ENCODE measurements at regions not wholly inside any gene's neighbourhood (a gene's known extent, or its start where the extent isn't known, plus 50 kb on each side); places are given as distances from the start of the nearest gene placed in this dataset.

DNA sequence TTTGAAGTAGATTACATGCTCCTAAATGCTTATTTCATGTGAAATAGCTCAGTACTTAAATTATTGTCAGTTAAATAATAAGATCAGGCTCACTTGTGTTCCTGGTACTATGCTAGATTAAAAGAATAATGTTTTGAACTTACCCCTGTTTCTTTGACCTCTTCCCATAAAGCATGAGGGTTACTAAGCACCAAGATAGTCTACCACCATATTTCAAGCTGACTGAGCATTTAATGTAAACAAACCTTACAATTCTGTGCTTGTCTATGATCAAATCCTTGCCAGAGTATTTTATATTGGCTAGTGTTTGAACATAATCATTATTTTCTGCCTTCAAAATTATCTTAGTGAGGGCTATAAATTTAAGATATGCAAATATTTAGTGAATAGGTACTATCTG is 98.1 kb downstream of the LHX9 start:
- DNase-seq: no peak
- no peak overlapping the region for H3K27ac ChIP-seq
- no peaks in the 10 kb centered on the region for H3K9me3 ChIP-seq (replicated peaks)
- no peak overlapping the region for H3K4me3 ChIP-seq
- H3K36me3 ChIP-seq: no peaks in the 10 kb centered on the region
- H3K27me3 ChIP-seq: no peaks in the 10 kb centered on the region
- H3K4me1 ChIP-seq: peaks cover 5% of the 10 kb centered on the region; the same call in 1 of the 2 replicates

DNA sequence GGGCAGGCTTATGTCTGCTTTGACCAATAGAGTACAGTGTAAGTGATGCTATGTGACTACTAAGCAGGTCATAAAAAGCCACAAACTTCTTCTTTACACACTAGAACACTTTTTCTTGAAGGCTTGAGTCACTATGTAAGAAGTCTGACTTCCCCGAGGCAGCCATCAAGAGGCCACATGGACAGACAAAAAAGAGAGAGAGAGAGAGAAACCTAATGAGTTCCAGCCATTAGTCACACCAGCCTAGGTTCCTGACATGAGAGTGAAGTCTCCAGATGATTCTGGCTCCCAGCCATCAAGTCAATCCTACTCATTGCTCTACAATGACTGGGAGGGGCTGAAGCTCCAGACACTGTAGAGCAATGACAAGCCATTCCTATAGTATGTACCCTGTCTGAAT is 101.4 kb downstream of the LHX9 start:
- Histone ChIP-seq H3K27ac (peak overlapping the region; percentile 59), H3K4me1 (peaks cover 5% of the 10 kb centered on the region; the same call in 1 of the 2 replicates), H3K9me3 (replicated peaks) (no peaks in the 10 kb centered on the region), H3K27me3 (no peaks in the 10 kb centered on the region), H3K36me3 (no peaks in the 10 kb centered on the region), H3K4me3 (no peak overlapping the region)
- peak; percentile 51 to 56 for DNase-seq

DNA sequence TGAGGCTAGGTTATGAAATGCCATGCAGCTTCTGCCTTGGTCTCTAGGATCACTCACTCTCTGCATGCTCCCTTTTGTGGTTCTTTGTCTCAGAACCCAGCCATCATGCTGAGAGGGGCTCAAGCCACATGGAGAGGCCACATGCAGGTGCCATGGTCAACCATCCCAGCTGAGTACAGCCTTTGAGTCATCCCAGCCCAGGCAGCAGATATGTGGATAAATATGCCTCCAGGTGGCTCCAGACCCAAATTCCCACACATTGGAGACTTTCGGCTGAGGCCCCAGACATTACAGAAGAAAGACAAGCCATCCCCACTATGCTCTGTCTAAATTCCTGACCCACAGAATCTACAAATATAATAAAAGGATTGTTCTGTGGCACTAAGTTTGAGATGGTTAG is 102.0 kb downstream of the LHX9 start:
- Histone ChIP-seq H3K4me3 (no peak overlapping the region), H3K9me3 (replicated peaks) (no peaks in the 10 kb centered on the region), H3K27ac (peak overlapping the region; percentile 59; the same call in 1 of the 2 replicates), H3K4me1 (peaks cover 5% of the 10 kb centered on the region; the same call in 1 of the 2 replicates), H3K36me3 (no peaks in the 10 kb centered on the region), H3K27me3 (no peaks in the 10 kb centered on the region)
- no peak for DNase-seq

DNA sequence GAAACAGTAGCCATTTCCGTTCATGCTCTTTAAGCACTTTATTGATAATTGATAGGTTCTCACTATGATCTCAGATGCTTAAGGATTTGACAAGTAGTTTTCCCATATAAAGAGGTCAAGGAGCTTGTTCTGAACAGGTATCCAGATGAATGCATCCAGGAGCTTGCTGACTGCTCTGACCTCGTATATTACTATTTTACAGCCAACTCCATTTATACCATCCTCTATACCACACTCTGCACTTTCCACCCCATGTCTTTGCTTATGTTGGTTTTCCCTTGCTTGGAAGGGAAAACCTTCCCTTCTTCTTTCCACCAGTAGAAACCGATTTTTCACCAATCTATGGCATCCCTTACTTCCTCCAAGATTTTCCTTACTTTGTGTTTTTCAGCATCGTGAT is 107.2 kb downstream of the LHX9 start:
- Histone ChIP-seq H3K4me1 (no peaks in the 10 kb centered on the region), H3K27ac (no peak overlapping the region), H3K27me3 (no peaks in the 10 kb centered on the region), H3K9me3 (replicated peaks) (no peaks in the 10 kb centered on the region), H3K4me3 (no peak overlapping the region), H3K36me3 (no peaks in the 10 kb centered on the region)
- no peak for DNase-seq

DNA sequence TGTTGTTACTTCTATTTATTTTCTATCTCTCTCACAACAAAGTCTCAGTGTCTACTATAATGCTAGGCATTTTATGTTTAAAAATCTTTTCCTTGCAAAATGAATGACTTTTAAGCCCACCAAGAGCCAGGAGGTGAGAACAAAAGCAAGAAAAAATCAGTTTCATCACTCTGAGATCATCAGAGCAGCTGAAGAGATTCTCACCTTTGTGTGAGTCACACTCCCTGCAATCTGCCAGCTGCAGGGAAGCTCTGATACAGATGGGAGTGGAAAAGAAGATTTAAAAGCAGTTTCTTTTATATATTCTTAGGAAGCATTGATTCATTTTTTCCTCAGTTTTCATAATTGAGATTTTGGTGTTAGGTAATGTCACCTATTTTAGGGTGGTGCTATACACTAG is 107.6 kb downstream of the LHX9 start:
- no peaks in the 10 kb centered on the region for H3K4me1 ChIP-seq
- H3K27ac ChIP-seq: no peak overlapping the region
- no peaks in the 10 kb centered on the region for H3K27me3 ChIP-seq
- H3K9me3 ChIP-seq (replicated peaks): no peaks in the 10 kb centered on the region
- H3K36me3 ChIP-seq: no peaks in the 10 kb centered on the region
- peak in 1 of 2 experiments; percentile 4 for DNase-seq
- H3K4me3 ChIP-seq: no peak overlapping the region

DNA sequence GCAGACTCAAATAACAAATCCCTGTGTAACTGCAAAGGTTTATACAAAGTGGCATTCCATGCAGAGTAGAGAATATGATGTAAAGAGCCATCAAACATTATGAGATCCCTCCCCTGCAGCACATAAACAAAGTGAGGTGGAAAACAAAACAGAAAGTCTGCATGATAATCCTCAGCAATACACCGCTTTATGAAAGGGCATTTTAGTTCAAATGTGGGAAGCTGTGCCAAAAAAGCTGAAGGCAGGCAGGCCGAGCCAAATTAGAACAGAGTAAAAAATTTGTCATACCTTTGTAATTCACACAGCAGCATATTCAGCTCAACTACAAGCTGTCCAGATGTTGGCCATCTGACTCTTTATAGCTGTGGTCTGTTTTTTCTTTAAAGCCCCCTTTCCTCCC is 113.5 kb downstream of the LHX9 start:
- Histone ChIP-seq H3K4me3 (no peak overlapping the region), H3K27me3 (no peaks in the 10 kb centered on the region), H3K27ac (no peak overlapping the region), H3K9me3 (replicated peaks) (no peaks in the 10 kb centered on the region), H3K4me1 (no peaks in the 10 kb centered on the region), H3K36me3 (no peaks in the 10 kb centered on the region)
- DNase-seq: no peak

DNA sequence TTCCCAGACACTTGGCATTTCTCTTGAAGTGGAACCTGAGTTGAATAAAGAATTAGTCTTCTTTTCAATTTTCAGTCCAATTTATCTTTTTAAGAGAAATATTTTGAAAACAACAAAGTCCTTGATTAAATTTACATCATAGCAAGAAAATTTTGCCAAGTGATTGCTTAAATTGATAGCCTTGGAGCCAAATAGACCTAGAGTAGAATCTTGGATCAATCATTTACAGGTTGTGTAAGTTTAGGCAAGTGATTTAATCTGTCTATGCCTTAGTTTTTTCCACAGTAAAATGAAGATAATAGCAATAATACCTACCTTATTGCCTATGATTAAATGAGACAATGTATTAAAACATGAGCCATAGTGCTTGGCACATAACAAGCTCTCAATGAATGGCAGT is 113.9 kb downstream of the LHX9 start:
- no peaks in the 10 kb centered on the region for H3K36me3 ChIP-seq
- H3K27me3 ChIP-seq: no peaks in the 10 kb centered on the region
- no peaks in the 10 kb centered on the region for H3K4me1 ChIP-seq
- no peak overlapping the region for H3K27ac ChIP-seq
- no peaks in the 10 kb centered on the region for H3K9me3 ChIP-seq (replicated peaks)
- no peak overlapping the region for H3K4me3 ChIP-seq
- DNase-seq: no peak

DNA sequence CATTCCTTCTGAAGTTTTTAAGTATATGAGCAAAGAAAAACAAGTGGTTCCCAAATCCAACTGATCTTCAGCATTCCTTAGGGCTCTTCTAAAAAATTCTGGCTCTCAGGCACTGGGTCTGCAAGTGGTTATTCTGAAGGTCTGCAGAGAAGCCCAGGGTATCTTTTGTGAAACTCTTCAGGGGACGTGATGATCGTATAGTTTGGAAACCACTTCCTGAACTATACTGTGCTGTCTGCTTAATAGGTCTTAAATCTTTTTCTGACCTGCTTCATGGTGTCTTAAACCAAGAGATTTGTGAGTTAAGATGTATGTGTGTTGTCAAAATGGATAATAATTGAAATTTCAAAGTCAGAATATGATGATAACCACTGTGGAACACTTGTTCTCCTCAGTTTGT is 115.5 kb downstream of the LHX9 start:
- Histone ChIP-seq H3K27me3 (no peaks in the 10 kb centered on the region), H3K4me1 (no peaks in the 10 kb centered on the region), H3K27ac (no peak overlapping the region), H3K36me3 (no peaks in the 10 kb centered on the region), H3K4me3 (no peak overlapping the region), H3K9me3 (replicated peaks) (no peaks in the 10 kb centered on the region)
- no peak for DNase-seq

DNA sequence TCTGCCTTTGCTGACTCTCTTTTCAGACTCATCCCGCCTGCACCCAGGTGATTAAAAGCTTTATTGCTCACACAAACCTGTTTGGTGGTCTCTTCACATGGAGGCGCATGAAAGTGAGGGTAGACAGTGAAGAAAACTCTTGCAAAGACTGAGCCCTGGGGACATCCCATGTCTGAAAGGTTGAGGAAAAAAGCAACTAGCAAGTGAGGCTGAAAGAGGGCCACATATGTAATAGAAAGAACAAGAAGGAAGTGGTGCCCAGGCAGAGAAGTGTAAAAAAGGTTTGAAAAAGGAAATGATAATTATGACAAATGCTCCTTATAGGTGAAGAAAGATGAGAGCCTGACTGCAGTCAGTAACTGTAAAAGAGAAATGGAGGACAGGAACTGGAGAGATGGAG is 115.9 kb upstream of the NEK7 start:
- DNase-seq: no peak
- H3K27me3 ChIP-seq: no peaks in the 10 kb centered on the region
- no peak overlapping the region for H3K27ac ChIP-seq
- no peak overlapping the region for H3K4me3 ChIP-seq
- no peaks in the 10 kb centered on the region for H3K4me1 ChIP-seq
- H3K9me3 ChIP-seq (replicated peaks): no peaks in the 10 kb centered on the region
- H3K36me3 ChIP-seq: no peaks in the 10 kb centered on the region

DNA sequence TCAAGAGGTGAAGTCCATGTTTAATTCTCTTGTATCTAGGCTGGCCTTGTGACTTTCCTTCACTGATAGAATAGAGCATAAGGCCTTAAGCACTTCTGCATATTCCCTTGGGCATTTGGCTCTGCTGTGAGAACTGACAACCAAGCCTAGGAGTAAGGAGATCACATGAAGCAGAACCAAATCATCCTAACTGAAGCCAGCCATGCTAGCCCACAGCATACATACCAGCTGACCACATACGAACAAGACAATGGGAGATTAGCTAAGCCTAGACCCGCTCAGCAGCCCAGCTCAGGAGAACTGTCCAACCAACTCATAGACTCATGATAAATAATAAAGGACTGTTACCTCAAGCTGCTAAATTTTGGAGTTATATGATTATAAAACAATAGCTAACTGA is 114.6 kb upstream of the NEK7 start:
- no peaks in the 10 kb centered on the region for H3K36me3 ChIP-seq
- H3K27ac ChIP-seq: no peak overlapping the region
- H3K9me3 ChIP-seq (replicated peaks): no peaks in the 10 kb centered on the region
- H3K4me1 ChIP-seq: no peaks in the 10 kb centered on the region
- no peaks in the 10 kb centered on the region for H3K27me3 ChIP-seq
- no peak for DNase-seq
- no peak overlapping the region for H3K4me3 ChIP-seq

DNA sequence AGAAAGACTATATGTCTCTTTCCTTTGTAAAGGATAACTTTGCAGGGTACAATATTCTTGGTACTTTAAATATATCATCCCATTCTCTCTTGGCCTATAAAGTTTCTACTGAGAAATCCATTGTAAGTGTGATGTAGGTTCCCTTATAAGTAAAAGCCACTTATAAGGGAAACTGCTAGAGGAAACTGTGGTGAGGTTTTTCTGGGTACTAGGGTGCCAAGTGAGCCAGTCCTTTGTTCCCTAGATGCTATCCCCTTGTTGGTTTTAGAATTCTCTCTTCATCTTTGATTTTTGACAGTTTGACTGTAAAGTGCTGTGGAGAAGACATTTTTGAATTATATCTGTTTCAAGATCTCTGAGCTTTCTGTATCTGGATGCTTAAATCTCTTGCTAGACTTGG is 108.9 kb upstream of the NEK7 start:
- Histone ChIP-seq H3K9me3 (replicated peaks) (no peaks in the 10 kb centered on the region), H3K4me1 (no peaks in the 10 kb centered on the region), H3K27ac (no peak overlapping the region), H3K27me3 (no peaks in the 10 kb centered on the region), H3K36me3 (no peaks in the 10 kb centered on the region), H3K4me3 (no peak overlapping the region)
- no peak for DNase-seq

DNA sequence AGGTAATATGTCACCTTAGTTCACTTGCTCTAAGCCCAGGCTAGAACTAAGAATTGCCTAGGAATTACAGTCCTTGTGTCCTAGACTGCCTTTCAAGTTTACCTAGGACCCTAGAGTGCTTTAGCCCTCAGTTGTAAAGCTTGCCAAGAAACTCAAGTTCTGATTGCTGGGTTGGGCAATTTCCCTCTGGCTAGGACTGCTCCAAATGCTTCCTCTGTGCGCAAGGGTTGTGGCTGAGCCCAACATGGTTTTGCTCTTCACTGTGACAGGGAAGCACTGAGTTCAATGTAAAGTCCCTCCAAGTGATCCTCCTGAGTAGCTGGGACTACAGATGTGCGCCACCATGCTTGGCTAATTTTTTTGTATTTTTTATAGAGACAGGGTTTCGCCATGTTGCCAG is 102.3 kb upstream of the NEK7 start:
- no peaks in the 10 kb centered on the region for H3K4me1 ChIP-seq
- no peaks in the 10 kb centered on the region for H3K27me3 ChIP-seq
- no peaks in the 10 kb centered on the region for H3K36me3 ChIP-seq
- H3K27ac ChIP-seq: no peak overlapping the region
- DNase-seq: no peak
- no peak overlapping the region for H3K4me3 ChIP-seq
- no peaks in the 10 kb centered on the region for H3K9me3 ChIP-seq (replicated peaks)

DNA sequence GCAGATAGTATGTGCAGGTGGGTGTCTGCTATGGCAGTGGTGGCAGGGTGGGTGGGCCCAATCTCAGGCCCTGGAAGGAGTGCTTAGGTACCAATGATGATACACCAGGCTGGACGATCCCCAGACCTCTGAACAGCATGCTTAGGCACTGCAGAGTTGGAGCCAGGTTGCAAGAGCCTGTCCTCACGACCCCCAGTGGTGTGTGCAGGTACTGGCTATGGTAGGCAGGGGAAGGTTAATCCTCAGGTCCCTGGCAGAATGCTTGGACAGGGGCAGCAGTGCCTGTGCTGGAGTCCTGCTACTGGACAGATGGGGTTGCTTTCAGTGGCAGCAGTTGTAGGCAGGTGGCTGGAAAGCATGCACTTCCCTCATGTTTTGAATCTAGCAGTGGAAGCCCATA is 100.5 kb upstream of the NEK7 start:
- Histone ChIP-seq H3K36me3 (no peaks in the 10 kb centered on the region), H3K4me1 (no peaks in the 10 kb centered on the region), H3K4me3 (no peak overlapping the region), H3K27ac (no peak overlapping the region), H3K9me3 (replicated peaks) (no peaks in the 10 kb centered on the region), H3K27me3 (no peaks in the 10 kb centered on the region)
- DNase-seq: peak; percentile 3 to 6

DNA sequence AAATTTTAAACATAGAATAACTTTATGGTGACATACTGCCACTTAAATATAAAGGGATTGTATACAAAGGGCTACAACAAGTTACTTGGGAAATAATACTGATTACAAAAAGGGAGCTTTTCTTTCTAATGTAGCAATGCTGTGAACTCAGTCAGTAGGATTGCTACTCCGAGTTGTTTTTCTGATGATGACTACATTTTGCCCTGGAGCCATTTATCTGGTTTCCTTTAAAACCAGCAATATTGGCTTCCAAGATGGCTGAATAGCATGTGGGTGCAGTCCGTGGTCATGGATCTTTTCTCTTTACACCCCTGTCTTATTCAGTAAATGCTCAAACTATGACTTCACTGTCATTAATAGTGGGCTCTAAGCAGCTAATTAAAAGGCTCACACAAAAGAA is 92.6 kb upstream of the NEK7 start:
- Histone ChIP-seq H3K4me1 (no peaks in the 10 kb centered on the region), H3K27ac (no peak overlapping the region), H3K4me3 (no peak overlapping the region), H3K27me3 (no peaks in the 10 kb centered on the region), H3K9me3 (replicated peaks) (no peaks in the 10 kb centered on the region), H3K36me3 (no peaks in the 10 kb centered on the region)
- peak in 1 of 2 experiments; percentile 8 for DNase-seq

DNA sequence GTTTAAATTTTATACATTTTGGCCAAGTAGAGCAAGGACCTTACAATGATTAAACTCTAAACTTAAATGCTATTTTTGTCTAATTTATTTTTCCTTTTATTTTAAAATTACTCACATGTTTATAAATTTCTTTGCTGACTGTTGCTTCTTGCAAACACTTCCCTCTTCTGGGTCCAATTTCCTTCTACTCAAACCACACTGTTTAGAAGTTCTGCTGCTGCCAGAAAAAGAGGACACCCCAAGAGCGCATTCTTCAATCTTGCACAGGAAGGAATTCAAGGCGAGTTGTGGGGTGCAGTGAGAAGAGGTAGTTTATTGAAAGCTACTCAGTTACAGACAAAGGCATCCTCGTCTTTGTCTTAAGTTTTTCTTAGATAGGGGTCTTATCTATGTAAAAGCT is 88.5 kb upstream of the NEK7 start:
- Histone ChIP-seq H3K27ac (no peak overlapping the region), H3K4me3 (no peak overlapping the region), H3K36me3 (no peaks in the 10 kb centered on the region), H3K4me1 (no peaks in the 10 kb centered on the region), H3K27me3 (no peaks in the 10 kb centered on the region), H3K9me3 (replicated peaks) (no peaks in the 10 kb centered on the region)
- DNase-seq: no peak

DNA sequence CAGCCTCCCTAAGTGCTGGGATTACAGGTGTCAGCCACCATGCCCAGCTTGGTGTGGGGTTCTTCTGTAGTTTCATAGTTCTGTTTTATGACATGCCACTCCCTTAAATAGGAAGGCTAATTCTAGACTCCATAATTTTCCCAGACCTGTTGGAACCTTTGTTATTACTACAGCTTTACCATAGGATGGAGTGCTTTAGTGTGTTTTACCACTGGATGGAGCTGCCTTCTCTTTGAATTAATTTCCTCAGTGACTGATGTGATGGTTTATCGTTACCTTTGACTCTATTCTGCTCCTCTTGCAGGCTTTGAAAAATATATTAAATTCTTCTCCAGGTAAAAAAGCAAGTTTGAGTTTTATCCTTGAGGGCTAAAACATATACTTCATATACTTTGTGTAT is 84.6 kb upstream of the NEK7 start:
- no peak for DNase-seq
- H3K4me1 ChIP-seq: no peaks in the 10 kb centered on the region
- H3K4me3 ChIP-seq: no peak overlapping the region
- H3K36me3 ChIP-seq: no peaks in the 10 kb centered on the region
- no peaks in the 10 kb centered on the region for H3K27me3 ChIP-seq
- no peak overlapping the region for H3K27ac ChIP-seq
- no peaks in the 10 kb centered on the region for H3K9me3 ChIP-seq (replicated peaks)

DNA sequence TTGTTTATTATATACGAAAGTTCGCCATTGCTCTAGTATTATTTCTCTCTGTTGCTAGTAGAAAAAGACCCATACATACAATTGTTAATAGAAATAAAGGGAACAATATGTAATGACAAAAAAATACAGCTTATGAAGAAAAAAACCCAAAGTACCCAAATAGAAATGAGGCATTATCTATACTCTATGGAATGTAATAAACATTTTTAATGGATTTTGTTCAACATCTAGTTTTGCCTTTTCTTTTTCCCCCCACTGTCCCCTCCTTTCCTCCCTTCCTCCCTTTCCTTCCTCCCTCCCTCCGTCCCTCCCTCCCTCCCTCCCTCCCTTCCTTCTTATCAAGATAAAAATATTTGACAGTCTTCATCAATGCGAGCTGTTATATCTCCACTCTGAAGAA is 81.5 kb upstream of the NEK7 start:
- Histone ChIP-seq H3K4me1 (no peaks in the 10 kb centered on the region), H3K4me3 (no peak overlapping the region), H3K27ac (no peak overlapping the region), H3K9me3 (replicated peaks) (no peaks in the 10 kb centered on the region), H3K27me3 (no peaks in the 10 kb centered on the region), H3K36me3 (no peaks in the 10 kb centered on the region)
- no peak for DNase-seq
